GM19035 (cell line): ENCODE measurements at regions not wholly inside any gene's neighbourhood (a gene's known extent, or its start where the extent isn't known, plus 50 kb on each side); places are given as distances from the start of the nearest gene placed in this dataset.
"Not testable (repeated sequence)": the region's sequence is repeated elsewhere in the genome, so short reads cannot be mapped to it uniquely, and the experiment has no call there.

Source experiments
- ATAC-seq: cut with Tn5 transposase; IDR thresholded peaks from one replicate; pipeline ENCODE4 v1.9.1; 2021; ENCODE audit not compliant: unreplicated experiment

GRCh38 chr10:61192589-61192988 is 248.6 kb upstream of the RHOBTB1 start:
- ATAC-seq = not testable (repeated sequence)

GRCh38 chr10:61192042-61192441 is 248.1 kb upstream of the RHOBTB1 start:
- ATAC-seq = no peak

DNA sequence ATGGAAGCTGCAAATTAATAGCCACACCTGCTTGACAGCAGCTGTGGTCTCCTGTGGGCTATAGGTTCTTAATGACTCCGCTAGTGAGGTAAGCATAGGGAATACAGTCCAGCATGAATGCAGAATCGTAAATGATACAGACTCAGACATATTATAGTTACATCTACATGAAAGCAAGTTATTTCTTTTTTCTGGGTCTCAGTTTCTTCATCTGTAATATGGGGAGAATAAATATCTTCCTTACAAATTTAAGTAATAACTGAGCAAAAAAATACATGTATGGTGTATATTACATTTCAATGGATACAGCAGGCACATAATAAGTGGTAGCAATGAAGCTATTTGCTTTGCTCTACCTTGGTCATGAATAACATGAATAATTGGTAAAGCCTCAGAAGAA is 245.9 kb upstream of the RHOBTB1 start:
- ATAC-seq = no peak

GRCh38 chr10:61188691-61189090 is 244.7 kb upstream of the RHOBTB1 start:
- ATAC-seq = no peak

DNA sequence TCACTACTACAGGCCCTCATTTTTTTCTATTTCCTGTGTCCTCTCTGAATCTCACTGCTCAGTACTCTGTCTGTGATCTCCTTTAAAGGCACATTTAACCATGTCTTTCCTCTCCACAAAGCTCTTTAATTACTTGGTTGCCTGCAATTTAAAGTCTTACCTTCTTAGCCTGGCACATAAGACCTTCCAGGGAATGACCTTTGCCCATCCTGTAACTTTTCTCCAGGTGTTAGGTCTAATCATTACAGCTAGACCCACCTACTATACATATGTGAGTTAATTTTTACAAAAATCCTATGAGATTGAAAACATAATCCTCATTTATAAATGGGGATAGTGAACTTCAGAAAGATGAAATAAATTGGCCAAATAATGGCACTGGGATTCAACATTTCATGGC is 244.1 kb upstream of the RHOBTB1 start:
- ATAC-seq = no peak

- ATAC-seq = no peak
Observed at GRCh38 chr10:61187601-61188000, 243.6 kb upstream of the RHOBTB1 start.

DNA sequence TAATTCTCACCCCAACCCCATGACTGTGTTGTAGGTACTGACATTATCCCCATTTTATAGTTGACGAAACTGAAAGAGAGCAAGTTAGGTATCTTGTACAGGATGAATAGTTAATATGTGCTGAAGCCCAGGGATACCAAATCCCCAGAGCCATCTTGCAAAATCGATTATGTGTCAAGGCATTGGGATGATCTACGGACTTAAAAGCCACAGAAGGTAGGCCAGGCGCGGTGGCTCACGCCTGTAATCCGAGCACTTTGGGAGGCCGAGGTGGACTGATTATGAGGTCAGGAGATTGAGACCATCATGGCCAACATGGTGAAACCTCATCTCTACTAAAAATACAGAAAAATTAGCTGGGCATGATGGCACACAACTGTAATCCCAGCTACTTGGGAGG is 242.4 kb upstream of the RHOBTB1 start:
- ATAC-seq = no peak

DNA sequence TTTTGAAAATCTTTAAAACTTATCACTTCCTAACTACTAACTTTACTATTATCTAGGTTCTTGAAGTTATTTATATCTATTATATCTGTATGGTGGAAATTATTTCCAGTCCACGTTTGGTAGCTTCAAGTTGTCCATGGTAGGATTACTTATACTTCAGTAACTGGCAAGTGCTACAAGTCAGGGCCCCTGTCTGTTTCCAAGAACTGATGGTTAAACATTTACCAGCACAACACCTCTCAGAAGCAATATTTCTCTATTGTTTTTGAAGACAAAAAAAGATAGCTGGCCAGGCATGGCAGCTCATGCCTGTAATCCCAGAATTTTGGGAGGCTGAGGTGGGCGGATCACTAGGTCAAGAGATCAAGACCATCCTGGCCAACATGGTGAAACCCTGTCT is 240.4 kb upstream of the RHOBTB1 start:
- ATAC-seq = no peak

DNA sequence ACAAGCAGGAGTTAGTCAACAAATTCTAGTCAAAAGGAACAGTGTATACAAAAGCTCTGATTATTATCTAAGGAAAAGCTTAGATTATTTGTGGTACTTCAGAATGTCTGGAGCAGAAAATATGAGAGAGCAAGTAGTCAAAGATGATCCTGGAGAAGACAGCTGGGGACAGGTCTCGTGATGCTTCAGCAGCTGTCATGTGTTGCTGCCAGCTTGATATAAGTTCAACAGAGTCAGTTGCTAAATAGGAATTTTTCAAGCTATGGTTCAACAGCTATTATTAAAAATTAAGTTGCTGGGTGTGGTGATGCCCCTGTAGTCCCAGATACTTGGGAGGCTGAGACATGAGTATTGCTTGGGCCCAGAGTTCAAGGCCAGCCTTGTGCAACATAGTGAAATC is 240.0 kb upstream of the RHOBTB1 start:
- ATAC-seq = no peak

GRCh38 chr10:61181832-61182231 is 237.8 kb upstream of the RHOBTB1 start:
- ATAC-seq = no peak

DNA sequence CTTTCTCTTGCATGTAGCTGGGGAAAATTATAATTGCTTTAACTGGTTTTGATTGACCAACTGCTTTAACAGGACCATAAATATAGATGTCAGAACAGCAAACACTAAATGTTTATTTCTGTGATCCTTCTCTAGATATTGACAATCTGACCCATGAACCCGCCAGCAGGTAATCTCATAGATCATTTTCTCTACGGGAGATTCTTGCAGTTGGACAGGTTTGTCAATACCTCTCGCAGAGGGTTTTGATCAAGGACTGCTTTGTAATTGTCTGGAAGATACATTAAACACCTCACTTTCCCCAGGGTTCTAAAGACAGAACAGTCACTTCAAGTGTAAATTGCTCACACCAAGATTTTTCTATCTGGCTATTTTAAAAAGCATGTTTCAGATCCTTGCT is 235.8 kb upstream of the RHOBTB1 start:
- no peak for ATAC-seq

DNA sequence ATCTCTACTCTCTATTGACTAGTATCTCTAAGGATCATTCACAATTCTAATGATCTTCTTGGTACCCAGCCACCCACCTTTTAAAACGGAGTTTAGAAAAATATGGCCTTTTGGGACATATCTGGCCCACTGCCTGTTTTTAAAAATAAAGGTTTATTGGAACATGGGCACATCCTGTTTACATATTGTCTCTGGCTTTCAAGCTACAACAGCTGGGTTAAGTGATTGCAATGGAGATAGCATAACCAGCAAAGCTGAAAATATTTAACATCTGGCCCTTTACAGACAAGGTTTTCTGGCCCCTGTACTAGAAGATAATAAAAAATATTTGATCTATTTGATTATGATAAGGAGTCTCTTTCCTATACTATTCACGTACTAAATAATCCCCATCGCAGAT is 232.4 kb upstream of the RHOBTB1 start:
- ATAC-seq = no peak

DNA sequence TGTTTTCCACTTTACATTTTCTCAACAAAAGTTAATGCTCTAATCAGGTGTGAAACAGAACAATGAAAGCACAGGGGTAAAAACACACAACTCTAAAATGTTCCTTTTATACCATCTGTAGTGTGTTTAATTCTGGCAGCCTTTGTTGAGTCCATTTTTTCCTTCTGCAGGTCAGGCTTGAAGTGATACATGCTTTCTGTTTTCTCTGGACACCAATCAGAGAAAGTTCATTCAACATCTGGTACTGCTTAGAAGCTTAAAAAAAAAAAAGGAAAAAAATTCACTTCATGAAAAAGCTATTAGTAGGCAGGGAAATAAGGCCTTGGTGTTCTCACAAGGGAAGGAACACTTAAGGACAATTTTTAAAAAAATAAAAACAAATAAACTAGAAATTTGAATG is 231.3 kb upstream of the RHOBTB1 start:
- no peak for ATAC-seq

DNA sequence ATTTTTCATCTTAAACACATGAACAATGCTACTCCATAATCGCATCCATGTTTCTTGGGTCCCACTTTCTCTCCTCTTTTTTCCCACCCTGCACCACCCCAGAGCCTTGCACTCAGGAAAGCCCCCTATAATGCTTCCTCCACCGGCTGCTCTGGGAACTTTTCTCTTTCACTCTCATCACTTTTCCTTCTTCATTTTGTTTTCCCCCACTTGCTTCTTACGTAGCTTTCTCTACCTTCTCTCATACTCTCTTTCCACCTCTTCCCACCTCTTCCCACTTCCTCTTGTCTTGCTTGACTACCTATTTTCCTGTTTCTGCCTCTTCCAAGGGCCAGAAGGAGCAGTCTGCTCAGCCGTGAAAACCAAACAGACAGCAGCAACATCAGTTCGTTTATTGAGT is 229.5 kb upstream of the RHOBTB1 start:
- no peak for ATAC-seq

DNA sequence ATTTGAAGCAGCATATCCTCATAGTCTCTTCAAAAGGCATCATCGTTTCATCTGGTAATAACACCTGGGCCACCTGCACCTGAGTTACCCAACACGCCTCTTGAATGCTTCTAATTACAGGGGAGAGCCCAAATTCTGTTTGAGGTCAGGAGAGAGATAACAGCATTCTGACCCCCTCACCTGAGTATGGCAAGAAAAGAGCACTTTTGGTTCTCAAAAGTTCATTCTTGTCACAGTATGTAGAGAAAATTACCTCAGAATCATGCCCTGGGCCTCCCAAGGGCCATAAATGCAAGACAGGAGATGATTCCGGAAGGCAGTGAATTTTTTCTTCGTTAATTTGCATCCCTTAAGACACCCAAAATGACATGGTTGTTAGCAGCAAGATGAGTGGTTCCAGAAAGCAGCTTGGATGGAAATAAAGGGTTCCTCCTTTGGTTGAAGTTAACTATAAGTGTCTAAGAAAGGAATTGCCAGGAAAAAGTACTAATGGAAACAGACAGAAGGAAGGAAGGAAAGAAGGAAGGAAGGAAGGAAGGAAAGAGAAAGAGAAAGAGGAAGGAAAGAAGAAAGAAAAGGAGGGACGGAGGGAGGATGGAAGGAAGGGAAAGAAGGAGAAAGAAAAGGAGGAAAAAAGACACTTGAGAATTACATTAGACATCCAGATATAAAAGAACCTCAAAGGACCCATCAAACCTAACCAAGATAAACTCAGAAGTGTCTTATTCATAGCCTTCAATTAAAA is 228.4 kb upstream of the RHOBTB1 start:
- ATAC-seq = no peak

GRCh38 chr10:61170594-61170993 is 226.6 kb upstream of the RHOBTB1 start:
- ATAC-seq = no peak

GRCh38 chr10:61169294-61169693 is 225.3 kb upstream of the RHOBTB1 start:
- no peak for ATAC-seq

DNA sequence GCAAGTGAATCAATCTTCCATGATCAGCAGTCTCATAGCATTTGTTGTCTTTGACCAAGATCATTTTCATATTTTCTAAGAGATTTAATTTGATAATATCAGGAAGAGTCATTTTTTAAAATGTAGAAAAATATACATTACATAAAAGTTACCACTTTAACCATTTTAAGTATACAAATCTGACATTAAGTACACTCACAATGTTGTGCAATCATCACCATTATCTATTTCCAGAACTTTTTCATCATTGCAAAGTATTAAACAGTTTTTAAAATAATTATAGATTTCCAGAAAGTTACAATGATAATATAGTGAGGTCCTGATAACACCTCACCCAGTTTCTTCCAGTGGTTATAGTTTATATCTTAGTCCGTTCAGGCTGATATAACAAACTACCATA is 222.5 kb upstream of the RHOBTB1 start:
- no peak for ATAC-seq

GRCh38 chr10:61166065-61166464 is 222.1 kb upstream of the RHOBTB1 start:
- no peak for ATAC-seq

GRCh38 chr10:61164458-61165160 is 220.6 kb upstream of the RHOBTB1 start:
- no peak for ATAC-seq

- no peak for ATAC-seq
Observed at GRCh38 chr10:61163403-61163802, 219.4 kb upstream of the RHOBTB1 start.

DNA sequence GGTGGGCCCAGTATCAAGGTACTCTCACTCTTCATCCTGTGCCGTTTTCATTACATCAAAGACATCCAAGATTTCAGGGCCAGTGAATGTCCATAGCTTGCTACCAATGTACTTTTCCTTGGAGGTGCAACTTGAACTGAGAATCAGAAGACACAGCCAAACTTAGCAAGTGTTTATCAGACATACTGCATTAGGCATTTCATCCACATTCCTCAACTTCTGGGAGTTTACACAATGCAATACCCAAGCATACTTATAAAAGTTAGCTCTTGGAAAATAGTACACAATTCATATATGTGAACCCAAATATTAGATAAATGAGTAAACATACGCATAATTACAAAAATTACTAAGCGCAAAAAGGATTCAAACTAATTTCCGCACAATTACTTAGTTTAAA is 216.3 kb upstream of the RHOBTB1 start:
- ATAC-seq = no peak

DNA sequence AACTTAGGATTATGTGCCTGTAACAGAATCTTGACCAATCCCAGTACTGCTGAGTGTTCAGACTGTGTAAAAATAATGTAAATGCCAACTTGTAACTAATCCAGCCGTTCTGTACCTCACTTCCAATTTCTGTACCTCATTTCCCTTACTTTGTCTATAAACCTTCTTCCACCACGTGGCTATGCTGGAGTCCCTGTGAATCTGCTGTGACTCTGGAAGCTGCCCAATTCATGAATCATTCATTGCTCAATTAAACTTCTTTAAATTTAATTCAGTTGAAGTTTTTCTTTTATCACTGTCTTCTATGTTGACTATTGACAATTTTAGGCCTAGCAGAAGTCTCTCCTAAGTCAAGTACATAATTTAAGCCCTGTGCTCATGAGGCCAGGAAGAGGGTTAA is 215.3 kb upstream of the RHOBTB1 start:
- ATAC-seq = no peak
